Lower lobe of right lung (tissue), 2 donors: ENCODE measurements at regions not wholly inside any gene's neighbourhood (a gene's known extent, or its start where the extent isn't known, plus 50 kb on each side); places are given as distances from the start of the nearest gene placed in this dataset.

Experiments
- ATAC-seq, 2 donors: fragments of 200-7000 bp; cut with Tn5 transposase; one replicate each; pipeline ENCODE4 v1.9.1; 2020 to 2022; ENCODE audit warnings: mild to moderate bottlenecking in 2 of 2, moderate library complexity in 2 of 2
- DNase-seq: peaks from one replicate; pipeline ENCODE4 v3.0.0-alpha.2; 2020
- H3K27ac ChIP-seq: fragments of 200-600 bp; one replicate; pipeline ENCODE4 v1.8.0; 2022
- H3K27me3 ChIP-seq: fragments of 200-600 bp; one replicate; pipeline ENCODE4 v1.8.0; 2022; ENCODE audit warnings: low read depth
- H3K36me3 ChIP-seq: fragments of 200-600 bp; one replicate; pipeline ENCODE4 v1.8.0; 2022; ENCODE audit warnings: mild to moderate bottlenecking
- H3K4me1 ChIP-seq: fragments of 200-600 bp; one replicate; pipeline ENCODE4 v1.8.0; 2022
- H3K4me3 ChIP-seq: fragments of 200-600 bp; one replicate; pipeline ENCODE4 v1.8.0; 2022; ENCODE audit warnings: mild to moderate bottlenecking
- H3K9me3 ChIP-seq: fragments of 200-600 bp; one replicate; pipeline ENCODE4 v1.8.0; 2022
- intact Hi-C: fragments of 100-400 bp; cut with DNase I; formaldehyde crosslinking; loops from one replicate; pipeline ENCODE4 v1.11.0; 2022
- TF ChIP-seq, protein P1 (sequence below): fragments of 200-600 bp; IDR thresholded peaks from one replicate; pipeline ENCODE4 v1.8.0; 2022; ENCODE audit warnings: antibody characterized with exemption, mild to moderate bottlenecking
- donor health status: DM: no; HTN: yes; CAD: no; lungs with severe emphysema.

DNA sequence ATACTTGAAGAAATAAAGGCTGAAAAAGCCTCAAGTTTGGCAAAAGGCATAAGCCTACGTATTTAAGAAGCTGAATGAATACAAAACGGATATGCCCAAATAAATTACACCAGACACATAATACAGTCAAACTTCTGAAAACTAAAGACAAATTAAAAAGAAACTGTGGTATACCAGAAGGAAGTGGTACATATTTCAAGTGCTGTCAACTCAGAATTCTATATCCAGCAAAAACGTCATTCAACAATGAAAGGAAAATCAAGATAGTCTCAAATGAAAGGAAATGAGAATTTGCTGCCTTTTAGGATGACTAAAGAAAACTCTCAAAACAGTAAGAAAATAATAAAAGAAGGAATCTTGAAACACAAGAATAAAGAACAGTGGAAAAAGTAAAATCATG is 69.5 kb downstream of the POLR1D start:
- Histone ChIP-seq H3K36me3 (no peaks in the 10 kb centered on the region), H3K4me3 (no peak overlapping the region), H3K4me1 (no peaks in the 10 kb centered on the region), H3K27ac (no peak overlapping the region), H3K27me3 (no peaks in the 10 kb centered on the region), H3K9me3 (peaks cover 19% of the 10 kb centered on the region)
- ATAC-seq: no peak
- no peak for DNase-seq
- TF ChIP-seq, protein P1, sequence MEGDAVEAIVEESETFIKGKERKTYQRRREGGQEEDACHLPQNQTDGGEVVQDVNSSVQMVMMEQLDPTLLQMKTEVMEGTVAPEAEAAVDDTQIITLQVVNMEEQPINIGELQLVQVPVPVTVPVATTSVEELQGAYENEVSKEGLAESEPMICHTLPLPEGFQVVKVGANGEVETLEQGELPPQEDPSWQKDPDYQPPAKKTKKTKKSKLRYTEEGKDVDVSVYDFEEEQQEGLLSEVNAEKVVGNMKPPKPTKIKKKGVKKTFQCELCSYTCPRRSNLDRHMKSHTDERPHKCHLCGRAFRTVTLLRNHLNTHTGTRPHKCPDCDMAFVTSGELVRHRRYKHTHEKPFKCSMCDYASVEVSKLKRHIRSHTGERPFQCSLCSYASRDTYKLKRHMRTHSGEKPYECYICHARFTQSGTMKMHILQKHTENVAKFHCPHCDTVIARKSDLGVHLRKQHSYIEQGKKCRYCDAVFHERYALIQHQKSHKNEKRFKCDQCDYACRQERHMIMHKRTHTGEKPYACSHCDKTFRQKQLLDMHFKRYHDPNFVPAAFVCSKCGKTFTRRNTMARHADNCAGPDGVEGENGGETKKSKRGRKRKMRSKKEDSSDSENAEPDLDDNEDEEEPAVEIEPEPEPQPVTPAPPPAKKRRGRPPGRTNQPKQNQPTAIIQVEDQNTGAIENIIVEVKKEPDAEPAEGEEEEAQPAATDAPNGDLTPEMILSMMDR: no peak
- intact Hi-C loops: no loop called here

DNA sequence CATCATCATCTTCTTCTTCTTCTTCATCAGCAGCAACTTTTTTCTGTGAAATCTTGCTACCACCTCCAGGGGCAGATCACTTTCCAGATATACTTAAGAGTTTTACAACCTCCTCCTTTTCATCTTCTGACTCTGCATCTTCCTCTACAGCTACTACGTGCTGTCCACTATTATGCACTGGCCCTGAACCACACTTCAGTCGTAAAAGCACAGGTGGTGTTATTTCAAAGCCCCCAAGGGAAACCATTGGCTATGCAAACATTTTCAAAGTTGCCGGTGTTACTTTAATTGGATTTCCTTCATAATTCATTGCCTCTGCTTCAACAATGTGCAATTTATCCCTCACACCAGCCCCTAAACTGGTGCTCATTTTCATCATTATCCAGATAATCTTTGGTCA is 75.0 kb downstream of the POLR1D start:
- TF ChIP-seq, protein P1: no peak
- no peak overlapping the region for H3K4me3 ChIP-seq

DNA sequence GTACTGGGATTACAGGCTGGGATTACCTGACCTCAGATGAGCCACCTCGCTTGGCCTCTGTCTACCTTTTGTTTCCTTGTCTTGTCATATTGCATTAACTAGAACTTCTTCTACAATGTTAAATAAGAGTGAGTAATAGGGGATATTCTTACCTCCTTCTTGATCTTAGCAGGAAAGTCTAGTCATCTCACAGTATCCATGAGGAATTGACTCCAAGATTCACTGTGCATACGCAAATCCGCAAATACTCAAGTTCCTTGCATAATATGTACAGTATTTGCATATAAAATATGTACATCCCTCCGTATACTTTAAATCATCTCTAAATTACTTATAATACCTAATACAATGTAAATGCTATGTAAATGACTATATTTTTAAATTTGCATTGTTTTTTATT is 78.3 kb downstream of the POLR1D start:
- intact Hi-C loops: no loop called here
- Histone ChIP-seq H3K36me3 (no peaks in the 10 kb centered on the region), H3K27me3 (no peaks in the 10 kb centered on the region), H3K27ac (no peak overlapping the region), H3K4me1 (no peaks in the 10 kb centered on the region), H3K9me3 (peaks cover 8% of the 10 kb centered on the region), H3K4me3 (no peak overlapping the region)
- ATAC-seq (no peak), DNase-seq (no peak)
- TF ChIP-seq, protein P1: no peak

More for the DNA sequence above, 75.0 kb downstream of the POLR1D start:
- H3K9me3 ChIP-seq: peaks cover 6% of the 10 kb centered on the region
- intact Hi-C loops: no loop called here
- ATAC-seq (no peak), DNase-seq (no peak)
- no peaks in the 10 kb centered on the region for H3K27me3 ChIP-seq
- no peak overlapping the region for H3K27ac ChIP-seq
- no peaks in the 10 kb centered on the region for H3K4me1 ChIP-seq
- no peaks in the 10 kb centered on the region for H3K36me3 ChIP-seq

DNA sequence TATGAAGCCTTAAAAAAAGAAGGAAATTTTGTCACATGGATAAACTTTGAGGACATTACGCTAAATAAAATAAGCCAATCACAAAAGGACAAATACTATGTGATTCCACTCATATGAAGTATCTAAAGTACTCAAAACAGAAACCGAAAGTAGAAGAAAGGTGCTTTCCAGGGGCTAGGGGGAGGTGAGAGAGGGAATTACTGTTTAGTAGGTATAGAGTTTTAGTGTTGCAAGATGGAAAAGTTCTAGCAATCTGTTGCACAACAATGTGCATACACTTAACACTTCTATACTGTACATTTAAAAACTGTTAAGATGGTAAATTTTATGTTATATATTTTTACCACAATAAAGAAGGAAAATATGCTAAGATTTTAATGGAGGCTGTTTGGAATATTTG is 83.0 kb downstream of the POLR1D start:
- Histone ChIP-seq H3K4me1 (no peaks in the 10 kb centered on the region), H3K36me3 (no peaks in the 10 kb centered on the region), H3K9me3 (peaks cover 8% of the 10 kb centered on the region), H3K4me3 (no peak overlapping the region), H3K27me3 (no peaks in the 10 kb centered on the region), H3K27ac (no peak overlapping the region)
- DNase-seq (no peak), ATAC-seq (no peak)
- TF ChIP-seq, protein P1: no peak
- intact Hi-C loops: no loop called here

DNA sequence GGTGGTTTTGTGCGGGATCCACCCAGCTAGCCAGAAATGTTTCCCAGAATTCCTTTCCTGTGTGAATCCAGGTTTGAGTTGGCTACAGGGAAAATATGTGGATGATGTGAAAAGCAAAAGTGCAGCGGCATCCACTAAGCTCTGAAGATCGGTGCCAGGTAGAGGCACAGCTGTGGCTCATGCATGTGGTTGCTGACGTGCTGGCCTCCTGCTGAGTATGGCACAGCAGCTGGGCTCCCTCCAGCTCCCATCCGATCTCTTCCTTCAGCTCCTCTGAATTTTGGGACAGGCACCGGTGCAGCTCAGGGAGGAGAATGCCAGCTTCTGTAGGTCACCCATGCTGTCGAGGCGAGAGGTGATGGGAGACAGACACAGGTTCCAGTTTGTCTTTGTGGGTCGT is 84.0 kb upstream of the GSX1 start:
- Histone ChIP-seq H3K36me3 (no peaks in the 10 kb centered on the region), H3K4me1 (no peaks in the 10 kb centered on the region), H3K4me3 (no peak overlapping the region), H3K27me3 (no peaks in the 10 kb centered on the region), H3K27ac (no peak overlapping the region), H3K9me3 (peaks cover 1% of the 10 kb centered on the region)
- intact Hi-C loops: no loop called here
- no peak for DNase-seq
- no peak for ATAC-seq
- TF ChIP-seq, protein P1: no peak

DNA sequence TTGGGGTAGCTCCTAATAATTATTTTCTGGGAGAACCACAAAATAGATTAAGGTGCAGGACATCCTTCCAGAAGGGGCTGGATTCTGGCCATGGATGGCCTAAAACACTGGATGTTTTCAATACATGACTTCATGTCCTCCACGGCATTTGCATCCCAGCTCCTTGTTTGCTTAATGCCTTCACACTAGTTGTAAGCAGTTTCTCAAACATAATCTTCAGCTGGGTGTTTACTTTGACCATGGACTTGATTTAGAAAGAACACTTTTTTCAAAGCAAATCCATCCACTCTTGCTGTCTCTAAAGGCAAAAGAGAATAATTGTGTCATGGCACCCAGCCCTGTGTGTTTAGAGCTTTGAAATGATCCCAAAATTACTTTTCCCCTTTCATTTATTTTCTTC is 82.5 kb upstream of the GSX1 start:
- TF ChIP-seq, protein P1: no peak
- DNase-seq: no peak
- Histone ChIP-seq H3K27me3 (no peaks in the 10 kb centered on the region), H3K4me1 (no peaks in the 10 kb centered on the region), H3K4me3 (no peak overlapping the region), H3K36me3 (no peaks in the 10 kb centered on the region), H3K27ac (no peak overlapping the region), H3K9me3 (no peaks in the 10 kb centered on the region)
- intact Hi-C loops: no loop called here
- ATAC-seq: no peak
